PC-3 (cell line): ENCODE measurements at regions not wholly inside any gene's neighbourhood (a gene's known extent, or its start where the extent isn't known, plus 50 kb on each side); places are given as distances from the start of the nearest gene placed in this dataset.

Source experiments
- ATAC-seq: fragments of 200-7000 bp; cut with Tn5 transposase; 2 replicates; pipeline ENCODE4 v1.9.1; 2020; ENCODE audit warnings: mild to moderate bottlenecking, moderate library complexity
- BruUV-seq: library from RNA; stranded (reverse); fragments of 400-500 nt; replicated peaks from 2 replicates; lab custom pipeline; 2021; lab: Mats Ljungman, UMichigan
- CTCF ChIA-PET: fragments of 300-600 bp; sonication (Branson Sonifier 250); formaldehyde crosslinking; loops from one replicate; lab custom pipeline; 2022; ENCODE audit warnings: antibody characterized with exemption; lab: Charles Lee
- POLR2A ChIA-PET: fragments of 300-600 bp; sonication (Branson Sonifier 250); formaldehyde crosslinking; loops from one replicate; lab custom pipeline; 2022; ENCODE audit warnings: antibody characterized with exemption; ENCODE audit not compliant: unreplicated experiment; lab: Charles Lee
- DNase-seq: peaks from one replicate; pipeline ENCODE4 v3.0.0-alpha.2; 2015
- H2AFZ ChIP-seq: fragments of 300-600 bp; sonication (generic); 2 replicates; pipeline ENCODE4 v1.6.0; 2016; ENCODE audit warnings: antibody characterized with exemption, low read length
- H3F3A ChIP-seq: fragments of 300-600 bp; sonication (generic); one replicate; pipeline ENCODE4 v1.6.0; 2017; ENCODE audit warnings: antibody characterized with exemption, low read length, control low read depth, mild to moderate bottlenecking; ENCODE audit not compliant: unreplicated experiment
- H3K27ac ChIP-seq: fragments of 300-600 bp; sonication (generic); 2 replicates; pipeline ENCODE4 v1.5.1; 2016; ENCODE audit warnings: mild to moderate bottlenecking, low read length
- H3K27me3 ChIP-seq: fragments of 300-600 bp; sonication (generic); 2 replicates; pipeline ENCODE4 v1.6.1; 2016; ENCODE audit warnings: low read length, mixed read lengths
- H3K36me3 ChIP-seq: fragments of 300-600 bp; sonication (generic); 2 replicates; pipeline ENCODE4 v1.6.1; 2016; ENCODE audit warnings: low read depth, mixed run types, low read length, mixed read lengths
- H3K4me1 ChIP-seq: fragments of 300-600 bp; sonication (generic); 2 replicates; pipeline ENCODE4 v1.5.1; 2016; ENCODE audit warnings: low read length; ENCODE audit not compliant: insufficient read depth
- H3K4me2 ChIP-seq: fragments of 300-600 bp; sonication (generic); 2 replicates; pipeline ENCODE4 v1.6.0; 2016; ENCODE audit warnings: low read length
- H3K4me3 ChIP-seq: fragments of 300-600 bp; sonication (generic); 2 replicates; pipeline ENCODE4 v1.5.1; 2016; ENCODE audit warnings: mild to moderate bottlenecking, low read length, mixed read lengths
- H3K79me2 ChIP-seq: fragments of 300-600 bp; sonication (generic); 2 replicates; pipeline ENCODE4 v1.6.1; 2017; ENCODE audit warnings: low read length, mixed read lengths
- H3K9ac ChIP-seq: fragments of 300-600 bp; sonication (generic); 2 replicates; pipeline ENCODE4 v1.6.0; 2016; ENCODE audit warnings: mild to moderate bottlenecking, low read length
- H3K9me2 ChIP-seq: fragments of 300-600 bp; sonication (generic); replicated peaks from 2 replicates; pipeline ENCODE4 v1.6.1; 2016; ENCODE audit warnings: mixed run types, low read length, mixed read lengths
- H3K9me3 ChIP-seq: fragments of 300-600 bp; sonication (generic); 2 replicates; pipeline ENCODE4 v1.6.1; 2016; ENCODE audit warnings: low read length, mixed read lengths
- H4K20me1 ChIP-seq: fragments of 300-600 bp; sonication (generic); 2 replicates; pipeline ENCODE4 v1.6.1; 2016; ENCODE audit warnings: low read length, mixed read lengths
- CTCF ChIP-seq: fragments of 300-600 bp; sonication (generic); conservative IDR thresholded peaks from 2 replicates; pipeline ENCODE4 v1.5.1; 2017; ENCODE audit warnings: antibody characterized with exemption, low read depth, mild to moderate bottlenecking, low read length
- EZH2 ChIP-seq: fragments of 300-600 bp; sonication (generic); IDR thresholded peaks from one replicate; pipeline ENCODE4 v1.6.1; 2017; ENCODE audit warnings: antibody characterized with exemption, mild to moderate bottlenecking, low read length; ENCODE audit not compliant: unreplicated experiment
- EZH2phosphoT487 ChIP-seq: fragments of 300-600 bp; sonication (generic); IDR thresholded peaks from 2 replicates; pipeline ENCODE4 v1.6.1; 2018; ENCODE audit warnings: mild to moderate bottlenecking, antibody characterized with exemption, low read length, borderline replicate concordance
- intact Hi-C: fragments of 100-400 bp; cut with micrococcal nuclease; formaldehyde crosslinking; loops from 2 replicates; pipeline ENCODE4 v1.9.0; 2023

- POLR2A ChIA-PET = no interaction called here
- ATAC-seq = no peak
These were observed 297.5 kb upstream of the GRIN3A start for GRCh38 chr9:102035929-102036328.

DNA sequence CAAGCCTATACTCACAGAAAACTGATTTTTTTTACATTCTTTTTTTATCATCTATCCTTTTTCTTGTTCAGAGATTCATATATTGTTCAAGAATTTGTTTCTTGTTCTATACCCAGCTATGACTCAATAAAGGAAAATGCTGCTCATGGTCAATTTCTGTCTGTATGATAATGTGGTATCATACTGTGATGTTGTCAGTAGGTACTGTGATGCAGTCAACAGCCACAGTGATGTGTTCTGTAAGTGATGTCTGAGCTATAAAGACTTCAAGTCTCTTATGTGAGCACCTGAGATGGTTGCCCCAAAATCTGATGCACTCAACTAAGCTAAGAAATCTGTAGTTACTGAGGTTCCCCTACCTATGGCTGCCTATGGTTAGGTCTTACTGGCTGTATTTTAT is 294.2 kb upstream of the GRIN3A start:
- Histone ChIP-seq H3K36me3 (no peaks in the 10 kb centered on the region), H4K20me1 (no peaks in the 10 kb centered on the region), H3K27ac (no peak overlapping the region), H3K27me3 (no peaks in the 10 kb centered on the region), H3K9me3 (peaks cover 3% of the 10 kb centered on the region; the same call in 1 of the 2 replicates), H3K4me3 (no peak overlapping the region), H3K9ac (no peak overlapping the region), H2AFZ (no peak overlapping the region), H3K4me1 (no peaks in the 10 kb centered on the region), H3K9me2 (no peaks in the 10 kb centered on the region), H3K79me2 (no peaks in the 10 kb centered on the region), H3K4me2 (no peak overlapping the region), H3F3A (no peaks in the 10 kb centered on the region)
- ATAC-seq (no peak), DNase-seq (no peak)
- intact Hi-C loops = no loop called here
- TF ChIP-seq EZH2phosphoT487 = no peak
- TF ChIP-seq EZH2 = no peak
- ChIA-PET POLR2A (no interaction called here), CTCF (no interaction called here)
- no TSS peak for BruUV-seq

More at GRCh38 chr9:102035929-102036328, 297.5 kb upstream of the GRIN3A start:
- Histone ChIP-seq H3K9ac (no peak overlapping the region), H3F3A (no peaks in the 10 kb centered on the region), H3K4me2 (no peak overlapping the region), H3K27ac (no peak overlapping the region), H4K20me1 (no peaks in the 10 kb centered on the region), H3K79me2 (no peaks in the 10 kb centered on the region), H3K9me2 (no peaks in the 10 kb centered on the region), H2AFZ (no peak overlapping the region), H3K27me3 (no peaks in the 10 kb centered on the region), H3K36me3 (no peaks in the 10 kb centered on the region), H3K4me1 (no peaks in the 10 kb centered on the region), H3K4me3 (no peak overlapping the region), H3K9me3 (peaks cover 3% of the 10 kb centered on the region; the same call in 1 of the 2 replicates)
- no peak for DNase-seq
- BruUV-seq = no TSS peak
- CTCF ChIA-PET = no interaction called here
- intact Hi-C loops = no loop called here
- TF ChIP-seq CTCF (no peak), EZH2 (no peak), EZH2phosphoT487 (no peak)

GRCh38 chr9:102000956-102001355 is 262.5 kb upstream of the GRIN3A start:
- Histone ChIP-seq H3K9me3 (no peaks in the 10 kb centered on the region), H3K36me3 (no peaks in the 10 kb centered on the region), H3K79me2 (no peaks in the 10 kb centered on the region), H3K9ac (no peak overlapping the region), H3K4me1 (no peaks in the 10 kb centered on the region), H3K4me3 (no peak overlapping the region), H3K27ac (no peak overlapping the region), H3K9me2 (no peaks in the 10 kb centered on the region), H3K27me3 (no peaks in the 10 kb centered on the region), H4K20me1 (no peaks in the 10 kb centered on the region), H3K4me2 (no peak overlapping the region), H2AFZ (no peak overlapping the region), H3F3A (no peaks in the 10 kb centered on the region)
- intact Hi-C loops = no loop called here
- CTCF ChIA-PET = no interaction called here
- BruUV-seq = no TSS peak
- ATAC-seq (no peak), DNase-seq (no peak)
- POLR2A ChIA-PET = no interaction called here
- TF ChIP-seq EZH2phosphoT487 = no peak

DNA sequence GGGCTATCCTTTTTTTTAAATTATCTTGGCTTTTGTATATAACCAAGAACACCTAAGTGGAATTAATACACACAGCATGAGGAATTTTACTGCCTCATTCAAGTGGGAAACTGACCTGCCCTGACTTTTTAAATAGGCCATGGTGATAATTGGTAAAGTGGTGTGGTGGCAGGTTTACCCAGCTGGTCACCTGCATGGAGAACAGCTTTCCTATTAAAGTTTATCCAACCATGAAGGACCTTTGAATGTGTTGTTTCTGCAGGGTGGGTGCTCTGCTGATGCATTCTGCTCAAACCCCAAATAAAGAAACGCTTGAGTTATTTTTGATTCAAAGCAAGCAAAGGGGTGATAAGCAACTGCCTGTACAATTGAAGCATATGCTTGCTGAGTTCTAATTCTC is 261.0 kb upstream of the GRIN3A start:
- Histone ChIP-seq H3K9me3 (no peaks in the 10 kb centered on the region), H3K27ac (no peak overlapping the region), H3K9me2 (no peaks in the 10 kb centered on the region), H3F3A (no peaks in the 10 kb centered on the region), H3K4me3 (no peak overlapping the region), H4K20me1 (no peaks in the 10 kb centered on the region), H3K4me2 (no peak overlapping the region), H3K4me1 (no peaks in the 10 kb centered on the region), H2AFZ (no peak overlapping the region), H3K27me3 (no peaks in the 10 kb centered on the region), H3K36me3 (no peaks in the 10 kb centered on the region), H3K79me2 (no peaks in the 10 kb centered on the region), H3K9ac (no peak overlapping the region)
- no peak for DNase-seq
- no peak for TF ChIP-seq CTCF
- TF ChIP-seq EZH2phosphoT487 = no peak
- TF ChIP-seq EZH2 = no peak
- intact Hi-C loops = no loop called here
- ATAC-seq = no peak
- ChIA-PET POLR2A (no interaction called here), CTCF (no interaction called here)
- BruUV-seq = no TSS peak
